SK-N-SH (cell line): ENCODE measurements at regions not wholly inside any gene's neighbourhood (a gene's known extent, or its start where the extent isn't known, plus 50 kb on each side); places are given as distances from the start of the nearest gene placed in this dataset.

Source experiments
- CTCF ChIA-PET: fragments of 300-600, 350-600 bp; formaldehyde crosslinking; extraction: SDS; loops from one replicate; lab custom pipeline; 2021; lab: Yijun Ruan, JAX
- POLR2A ChIA-PET: fragments of 350-600 bp; sonication (Branson Sonifier 250); formaldehyde crosslinking; extraction: SDS; loops from one replicate; lab custom pipeline; 2020; ENCODE audit warnings: antibody characterized with exemption, inconsistent platforms; lab: Yijun Ruan, JAX
- DNase-seq: peaks from one replicate; pipeline ENCODE4 v3.0.0; 2012
- H2AFZ ChIP-seq: fragments of 200-600 bp; sonication (generic); 2 replicates; pipeline ENCODE4 v1.8.1; 2016; ENCODE audit warnings: antibody characterized with exemption, mild to moderate bottlenecking, low read depth
- H3F3A ChIP-seq: fragments of 200-600 bp; sonication (generic); replicated peaks from 2 replicates; pipeline ENCODE3; 2016; ENCODE audit warnings: antibody characterized with exemption, mild to moderate bottlenecking; ENCODE audit not compliant: insufficient read depth
- H3K27ac ChIP-seq, 2 experiments: fragments of 200-500 bp in 1 of 2; fragments of 200-600 bp in 1 of 2; sonication (Bioruptor generic) in 1 of 2; sonication (generic), shearing (Covaris generic) in 1 of 2; 2 replicates each; pipeline versions ENCODE4 v1.5.1 to v1.6.1; 2014 to 2016; ENCODE audit warnings: low read depth in 2 of 2, inconsistent platforms in 1 of 2, low read length in 1 of 2, mild to moderate bottlenecking in 1 of 2, mixed read lengths in 1 of 2
- H3K27me3 ChIP-seq: fragments of 200-600 bp; sonication (generic), shearing (Covaris generic); 2 replicates; pipeline ENCODE4 v1.6.1; 2016; ENCODE audit warnings: mixed run types; ENCODE audit not compliant: insufficient read depth
- H3K36me3 ChIP-seq, 2 experiments: fragments of 200-500 bp in 1 of 2; fragments of 200-600 bp in 1 of 2; sonication (Bioruptor generic) in 1 of 2; sonication (generic) in 1 of 2; replicated peaks in 1 of 2; 2 replicates each; pipeline versions ENCODE3 to v1.5.1; 2014 to 2016; ENCODE audit warnings: low read length in 1 of 2, mild to moderate bottlenecking in 1 of 2; ENCODE audit not compliant: insufficient read depth in 2 of 2, control insufficient read depth in 1 of 2
- H3K4me1 ChIP-seq, 2 experiments: fragments of 200-500 bp in 1 of 2; fragments of 200-600 bp in 1 of 2; sonication (Bioruptor generic) in 1 of 2; sonication (generic), shearing (Covaris generic) in 1 of 2; 2 replicates each; pipeline versions ENCODE4 v1.5.1 to v1.6.1; 2014 to 2016; ENCODE audit warnings: low read depth in 1 of 2, low read length in 1 of 2, mixed run types in 1 of 2; ENCODE audit not compliant: insufficient read depth in 2 of 2, control insufficient read depth in 1 of 2
- H3K4me2 ChIP-seq: fragments of 200-600 bp; sonication (generic), shearing (Covaris generic); 2 replicates; pipeline ENCODE4 v1.6.1; 2017; ENCODE audit warnings: mixed run types
- H3K4me3 ChIP-seq, 2 experiments: fragments of 200-500 bp in 1 of 2; fragments of 200-600 bp in 1 of 2; sonication (Bioruptor generic) in 1 of 2; sonication (generic), shearing (Covaris generic) in 1 of 2; 2 replicates each; pipeline versions ENCODE4 v1.5.1 to v1.8.1; 2014 to 2016; ENCODE audit warnings: low read depth in 2 of 2, inconsistent platforms in 1 of 2, low read length in 1 of 2, mild to moderate bottlenecking in 1 of 2, mixed read lengths in 1 of 2, moderate library complexity in 1 of 2
- H3K79me2 ChIP-seq: fragments of 200-600 bp; sonication (generic); 2 replicates; pipeline ENCODE4 v1.8.1; 2017; ENCODE audit warnings: mild to moderate bottlenecking; ENCODE audit not compliant: insufficient read depth
- H3K9ac ChIP-seq: fragments of 200-600 bp; sonication (generic); 2 replicates; pipeline ENCODE4 v1.6.1; 2017; ENCODE audit warnings: mixed run types
- H3K9me2 ChIP-seq: fragments of 200-600 bp; sonication (generic); 2 replicates; pipeline ENCODE4 v1.6.1; 2017; ENCODE audit warnings: mixed run types
- H3K9me3 ChIP-seq: fragments of 200-600 bp; sonication (generic); 2 replicates; pipeline ENCODE4 v1.6.1; 2017; ENCODE audit warnings: mixed run types, mild to moderate bottlenecking, moderate library complexity
- H4K20me1 ChIP-seq: fragments of 200-600 bp; sonication (generic); 2 replicates; pipeline ENCODE4 v1.6.1; 2017; ENCODE audit warnings: mild to moderate bottlenecking, mixed run types; ENCODE audit not compliant: insufficient read depth
- CHD2 ChIP-seq: fragments of 150-350 bp; IDR thresholded peaks from 2 replicates; pipeline ENCODE4 v1.6.1; 2018; ENCODE audit warnings: low read length; ENCODE audit not compliant: partially characterized antibody
- FOXJ3 ChIP-seq: sonication (generic); formaldehyde crosslinking; IDR thresholded peaks from 2 replicates; pipeline ENCODE4 v1.5.1; 2020; ENCODE audit warnings: mild to moderate bottlenecking, missing genetic modification reagents
- GATA2 ChIP-seq: sonication (generic); formaldehyde crosslinking; IDR thresholded peaks from 2 replicates; pipeline ENCODE4 v1.5.0; 2020; ENCODE audit warnings: mild to moderate bottlenecking, missing genetic modification reagents
- MXI1 ChIP-seq: IDR thresholded peaks from 2 replicates; pipeline ENCODE4 v1.6.1; 2012; ENCODE audit warnings: mild to moderate bottlenecking, low read depth, low read length, improper control_type of control experiment
- POLR2AphosphoS5 ChIP-seq: IDR thresholded peaks from 2 replicates; pipeline ENCODE4 v1.6.1; 2012; ENCODE audit warnings: low read depth, low read length
- RXRA ChIP-seq: IDR thresholded peaks from 2 replicates; pipeline ENCODE4 v1.4.0; 2012; ENCODE audit warnings: low read depth, mild to moderate bottlenecking, borderline replicate concordance
- TEAD4 ChIP-seq: IDR thresholded peaks from 2 replicates; pipeline ENCODE4 v1.4.0; 2012; ENCODE audit warnings: mild to moderate bottlenecking, borderline replicate concordance; ENCODE audit not compliant: insufficient read depth
- YY1 ChIP-seq: IDR thresholded peaks from 2 replicates; pipeline ENCODE4 v1.4.0; 2012; ENCODE audit warnings: low read depth, mild to moderate bottlenecking
- WGBS: methylation state at CpG from one replicate; pipeline ENCODE4 v1.1.6; 2017; ENCODE audit warnings: low lambda C conversion rate; 5-methylcytosine and 5-hydroxymethylcytosine counted together
- TF ChIP-seq, protein P1 (sequence below): IDR thresholded peaks from 2 replicates; pipeline ENCODE4 v1.4.0; 2012; ENCODE audit warnings: low read depth
- TF ChIP-seq, protein P2 (sequence below): fragments of 200-600 bp; sonication (generic); IDR thresholded peaks from 2 replicates; pipeline ENCODE4 v1.6.1; 2017; ENCODE audit warnings: antibody characterized with exemption, mild to moderate bottlenecking, moderate library complexity

DNA sequence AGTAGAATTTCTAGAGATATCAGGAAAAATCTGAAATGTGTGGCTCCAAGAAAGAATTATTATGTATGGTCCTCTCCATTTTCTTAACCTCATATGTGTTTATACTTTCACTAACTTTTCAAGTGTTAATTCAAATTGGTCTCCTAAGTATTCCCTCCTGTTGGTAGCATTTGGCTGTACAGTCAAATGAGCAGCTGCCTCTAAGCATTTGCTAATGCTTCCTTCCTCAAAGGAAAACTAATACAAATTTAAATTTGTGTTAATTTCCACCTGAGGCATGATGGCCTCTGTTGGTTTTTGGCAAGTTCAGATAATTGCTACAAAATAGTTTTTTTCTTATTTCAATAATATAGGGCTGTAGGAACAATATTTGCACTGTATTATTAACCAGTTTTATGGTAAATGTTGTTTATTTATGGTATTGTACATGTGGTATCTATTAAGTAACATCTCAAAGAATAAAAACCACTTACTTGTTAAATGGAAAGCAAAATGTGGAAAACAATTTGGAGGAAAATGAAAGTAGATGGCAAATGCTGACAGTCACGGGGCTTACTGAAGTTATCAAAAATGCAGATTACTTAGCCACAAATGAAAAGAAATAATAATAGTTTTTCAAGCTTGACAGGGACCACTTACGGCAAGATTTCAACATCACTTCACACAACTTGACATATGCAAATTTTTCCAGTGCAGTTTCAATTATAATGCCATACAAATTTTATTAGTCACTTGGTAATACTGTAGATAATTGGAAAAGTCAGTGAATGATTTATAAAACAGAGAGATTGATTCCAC lies 299.3 kb upstream of the MEOX2 start:
- CTCF ChIA-PET = interaction anchor here (1.6 kb wide), 1 partner anchor 10 kb away, joined by 4 read pairs; no protein-coding TSS in a partner anchor
- H3K79me2 ChIP-seq = no peaks in the 10 kb centered on the region
- TF ChIP-seq TEAD4 = no peak
- no peak for TF ChIP-seq YY1
- TF ChIP-seq CHD2 = no peak
- TF ChIP-seq, protein P1, sequence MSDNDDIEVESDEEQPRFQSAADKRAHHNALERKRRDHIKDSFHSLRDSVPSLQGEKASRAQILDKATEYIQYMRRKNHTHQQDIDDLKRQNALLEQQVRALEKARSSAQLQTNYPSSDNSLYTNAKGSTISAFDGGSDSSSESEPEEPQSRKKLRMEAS = no peak
- TF ChIP-seq FOXJ3 (CRISPR knock-in tag) = no peak
- no peak for TF ChIP-seq MXI1
- TF ChIP-seq, protein P2, sequence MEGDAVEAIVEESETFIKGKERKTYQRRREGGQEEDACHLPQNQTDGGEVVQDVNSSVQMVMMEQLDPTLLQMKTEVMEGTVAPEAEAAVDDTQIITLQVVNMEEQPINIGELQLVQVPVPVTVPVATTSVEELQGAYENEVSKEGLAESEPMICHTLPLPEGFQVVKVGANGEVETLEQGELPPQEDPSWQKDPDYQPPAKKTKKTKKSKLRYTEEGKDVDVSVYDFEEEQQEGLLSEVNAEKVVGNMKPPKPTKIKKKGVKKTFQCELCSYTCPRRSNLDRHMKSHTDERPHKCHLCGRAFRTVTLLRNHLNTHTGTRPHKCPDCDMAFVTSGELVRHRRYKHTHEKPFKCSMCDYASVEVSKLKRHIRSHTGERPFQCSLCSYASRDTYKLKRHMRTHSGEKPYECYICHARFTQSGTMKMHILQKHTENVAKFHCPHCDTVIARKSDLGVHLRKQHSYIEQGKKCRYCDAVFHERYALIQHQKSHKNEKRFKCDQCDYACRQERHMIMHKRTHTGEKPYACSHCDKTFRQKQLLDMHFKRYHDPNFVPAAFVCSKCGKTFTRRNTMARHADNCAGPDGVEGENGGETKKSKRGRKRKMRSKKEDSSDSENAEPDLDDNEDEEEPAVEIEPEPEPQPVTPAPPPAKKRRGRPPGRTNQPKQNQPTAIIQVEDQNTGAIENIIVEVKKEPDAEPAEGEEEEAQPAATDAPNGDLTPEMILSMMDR = no peak
- no peak for TF ChIP-seq POLR2AphosphoS5
- H3K27ac ChIP-seq = no peak overlapping the region
- no peaks in the 10 kb centered on the region for H3F3A ChIP-seq
- H2AFZ ChIP-seq = no peak overlapping the region
- H4K20me1 ChIP-seq = no peaks in the 10 kb centered on the region
- 8% methylated on average over 2 of the region's 2 CpGs for WGBS
- no peaks in the 10 kb centered on the region for H3K4me1 ChIP-seq
- no peak for DNase-seq
- no peaks in the 10 kb centered on the region for H3K9me3 ChIP-seq
- H3K36me3 ChIP-seq = no peaks in the 10 kb centered on the region
- no peaks in the 10 kb centered on the region for H3K9me2 ChIP-seq
- no peak overlapping the region for H3K9ac ChIP-seq
- H3K4me3 ChIP-seq = no peak overlapping the region
- POLR2A ChIA-PET = no interaction called here
- no peak overlapping the region for H3K4me2 ChIP-seq
- peaks cover 4% of the 10 kb centered on the region; the same call in 1 of the 2 replicates for H3K27me3 ChIP-seq

DNA sequence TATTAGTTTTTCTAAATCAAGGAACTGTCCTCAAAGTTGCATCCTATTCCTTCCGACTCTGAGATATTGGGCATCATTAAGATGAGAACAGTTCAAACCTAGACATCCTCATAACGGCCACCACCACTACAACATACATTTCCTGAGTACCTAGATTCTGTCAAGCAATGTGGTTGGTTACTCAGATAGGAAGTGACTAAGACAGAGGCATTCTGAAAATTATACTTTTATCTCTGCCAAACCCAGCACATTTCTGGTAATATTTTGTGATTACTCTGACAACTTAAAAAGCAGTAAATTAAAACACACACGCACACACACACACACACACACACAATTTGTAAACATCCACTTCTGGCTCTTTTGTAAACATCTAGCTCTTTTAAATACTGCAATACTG lies 291.2 kb upstream of the MEOX2 start:
- no peak overlapping the region for H2AFZ ChIP-seq
- H4K20me1 ChIP-seq = no peaks in the 10 kb centered on the region
- CTCF ChIA-PET = no interaction called here
- POLR2A ChIA-PET = no interaction called here
- H3F3A ChIP-seq = no peaks in the 10 kb centered on the region
- no peak for TF ChIP-seq GATA2
- no peak for TF ChIP-seq RXRA
- no peak for TF ChIP-seq MXI1
- TF ChIP-seq, all 33 proteins: peak for 0
- no peak for DNase-seq
- Histone ChIP-seq H3K27me3 (peaks cover 4% of the 10 kb centered on the region; the same call in 1 of the 2 replicates), H3K9ac (no peak overlapping the region), H3K36me3 (no peaks in the 10 kb centered on the region), H3K9me3 (no peaks in the 10 kb centered on the region), H3K4me2 (no peak overlapping the region), H3K4me1 (no peaks in the 10 kb centered on the region), H3K4me3 (no peak overlapping the region), H3K27ac (no peak overlapping the region), H3K79me2 (no peaks in the 10 kb centered on the region), H3K9me2 (no peaks in the 10 kb centered on the region)
- WGBS = 4% methylated on average over 3 of the region's 3 CpGs
